ENCODE measurements at regions not wholly inside any gene's neighbourhood (a gene's known extent, or its start where the extent isn't known, plus 50 kb on each side); places are given as distances from the start of the nearest gene placed in this dataset.
"Not testable (repeated sequence)": the region's sequence is repeated elsewhere in the genome, so short reads cannot be mapped to it uniquely, and the experiment has no call there.

- not testable (repeated sequence) for DNase-seq
Measured at GRCh38 chr3:143175940-143176894, 56.6 kb downstream of the CHST2 start.

- not testable (repeated sequence) for DNase-seq
Measured at GRCh38 chr3:143177965-143178364, 58.4 kb downstream of the CHST2 start.

GRCh38 chr3:143178775-143179548 lies 59.4 kb downstream of the CHST2 start:
- DNase-seq, result not testable (repeated sequence)

- no peak for DNase-seq
Measured at GRCh38 chr3:143179603-143180002, 60.0 kb downstream of the CHST2 start.

- DNase-seq, result not testable (repeated sequence)
Measured at GRCh38 chr3:143180860-143181259, 61.3 kb downstream of the CHST2 start.

- not testable (repeated sequence) for DNase-seq
Measured at GRCh38 chr3:143181977-143182376, 62.4 kb downstream of the CHST2 start.

GRCh38 chr3:143182866-143183664 lies 63.5 kb downstream of the CHST2 start:
- DNase-seq, result no peak

- DNase-seq, result no peak
Measured at GRCh38 chr3:143183665-143183964, 64.0 kb downstream of the CHST2 start.

GRCh38 chr3:143184099-143184498 lies 64.5 kb downstream of the CHST2 start:
- no peak for DNase-seq

GRCh38 chr3:143185401-143185800 lies 65.8 kb downstream of the CHST2 start:
- no peak for DNase-seq

- DNase-seq, result no peak
Measured at GRCh38 chr3:143187111-143187510, 67.5 kb downstream of the CHST2 start.

GRCh38 chr3:143188881-143189280 lies 69.3 kb downstream of the CHST2 start:
- no peak for DNase-seq

- no peak for DNase-seq
Measured at GRCh38 chr3:143190101-143190500, 70.5 kb downstream of the CHST2 start.

GRCh38 chr3:143192193-143192592 lies 72.6 kb downstream of the CHST2 start:
- DNase-seq, result no peak

GRCh38 chr3:143200001-143200924 lies 80.7 kb downstream of the CHST2 start:
- no peak for DNase-seq

GRCh38 chr3:143201045-143201444 lies 81.5 kb downstream of the CHST2 start:
- no peak for DNase-seq

GRCh38 chr3:143201870-143202752 lies 82.5 kb downstream of the CHST2 start:
- no peak for DNase-seq

- DNase-seq, result no peak
Measured at GRCh38 chr3:143203142-143203541, 83.6 kb downstream of the CHST2 start.

GRCh38 chr3:143203848-143204247 lies 84.3 kb downstream of the CHST2 start:
- no peak for DNase-seq

GRCh38 chr3:143206955-143207337 lies 87.4 kb downstream of the CHST2 start:
- no peak for DNase-seq
